ENCODE measurements at regions not wholly inside any gene's neighbourhood (a gene's known extent, or its start where the extent isn't known, plus 50 kb on each side); places are given as distances from the start of the nearest gene placed in this dataset.

DNA sequence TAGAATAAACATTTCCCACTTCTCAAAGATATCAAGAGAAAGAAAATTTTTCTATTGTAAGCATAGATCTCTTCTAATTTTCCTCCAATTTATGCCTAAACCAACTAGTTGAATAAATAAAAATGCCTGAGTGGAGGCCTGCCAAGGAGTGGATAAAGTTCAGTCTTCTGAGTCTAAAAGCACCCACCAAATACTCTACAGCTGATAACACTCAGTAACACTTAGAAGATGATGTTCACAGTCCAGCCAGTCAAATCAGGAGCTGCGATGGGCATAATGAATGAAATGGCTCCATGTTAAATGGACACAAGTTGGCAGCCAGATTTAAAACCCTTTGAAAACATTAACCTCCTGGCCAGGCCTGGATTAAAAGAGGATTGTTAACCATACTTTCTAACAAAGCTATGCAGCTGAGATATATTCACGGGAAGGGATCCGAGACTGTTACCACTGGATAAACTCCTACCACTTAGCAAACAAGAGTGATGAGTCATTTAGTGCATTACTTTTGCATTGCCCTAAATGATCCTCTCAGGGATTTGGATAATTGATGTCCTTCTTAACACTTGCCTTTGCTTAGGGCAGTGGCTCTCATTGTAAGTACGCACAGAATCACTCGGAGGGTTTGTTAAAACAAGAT is 63.7 kb upstream of the CCDC112 start:
- H3K27me3 ChIP-seq (ENCODE audit: insufficient read depth, poor library complexity, severe bottlenecking): no peaks in the 10 kb centered on the region
- DNase-seq (ENCODE audit: low read depth in 1 of 2, low spot score in 1 of 2): no peak
- TF ChIP-seq, protein P1, sequence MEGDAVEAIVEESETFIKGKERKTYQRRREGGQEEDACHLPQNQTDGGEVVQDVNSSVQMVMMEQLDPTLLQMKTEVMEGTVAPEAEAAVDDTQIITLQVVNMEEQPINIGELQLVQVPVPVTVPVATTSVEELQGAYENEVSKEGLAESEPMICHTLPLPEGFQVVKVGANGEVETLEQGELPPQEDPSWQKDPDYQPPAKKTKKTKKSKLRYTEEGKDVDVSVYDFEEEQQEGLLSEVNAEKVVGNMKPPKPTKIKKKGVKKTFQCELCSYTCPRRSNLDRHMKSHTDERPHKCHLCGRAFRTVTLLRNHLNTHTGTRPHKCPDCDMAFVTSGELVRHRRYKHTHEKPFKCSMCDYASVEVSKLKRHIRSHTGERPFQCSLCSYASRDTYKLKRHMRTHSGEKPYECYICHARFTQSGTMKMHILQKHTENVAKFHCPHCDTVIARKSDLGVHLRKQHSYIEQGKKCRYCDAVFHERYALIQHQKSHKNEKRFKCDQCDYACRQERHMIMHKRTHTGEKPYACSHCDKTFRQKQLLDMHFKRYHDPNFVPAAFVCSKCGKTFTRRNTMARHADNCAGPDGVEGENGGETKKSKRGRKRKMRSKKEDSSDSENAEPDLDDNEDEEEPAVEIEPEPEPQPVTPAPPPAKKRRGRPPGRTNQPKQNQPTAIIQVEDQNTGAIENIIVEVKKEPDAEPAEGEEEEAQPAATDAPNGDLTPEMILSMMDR (IDR thresholded peaks at IDR 0.05; ENCODE audit: insufficient read depth, low read length): no peak
- TF ChIP-seq SPI1 (IDR thresholded peaks at IDR 0.05; ENCODE audit: borderline replicate concordance, low read depth): no peak
- TF ChIP-seq GABPA (IDR thresholded peaks at IDR 0.05; ENCODE audit: low read depth): no peak
- TF ChIP-seq POLR2AphosphoS5 (IDR thresholded peaks at IDR 0.05; ENCODE audit: low read depth): no peak
- TF ChIP-seq, protein P2, sequence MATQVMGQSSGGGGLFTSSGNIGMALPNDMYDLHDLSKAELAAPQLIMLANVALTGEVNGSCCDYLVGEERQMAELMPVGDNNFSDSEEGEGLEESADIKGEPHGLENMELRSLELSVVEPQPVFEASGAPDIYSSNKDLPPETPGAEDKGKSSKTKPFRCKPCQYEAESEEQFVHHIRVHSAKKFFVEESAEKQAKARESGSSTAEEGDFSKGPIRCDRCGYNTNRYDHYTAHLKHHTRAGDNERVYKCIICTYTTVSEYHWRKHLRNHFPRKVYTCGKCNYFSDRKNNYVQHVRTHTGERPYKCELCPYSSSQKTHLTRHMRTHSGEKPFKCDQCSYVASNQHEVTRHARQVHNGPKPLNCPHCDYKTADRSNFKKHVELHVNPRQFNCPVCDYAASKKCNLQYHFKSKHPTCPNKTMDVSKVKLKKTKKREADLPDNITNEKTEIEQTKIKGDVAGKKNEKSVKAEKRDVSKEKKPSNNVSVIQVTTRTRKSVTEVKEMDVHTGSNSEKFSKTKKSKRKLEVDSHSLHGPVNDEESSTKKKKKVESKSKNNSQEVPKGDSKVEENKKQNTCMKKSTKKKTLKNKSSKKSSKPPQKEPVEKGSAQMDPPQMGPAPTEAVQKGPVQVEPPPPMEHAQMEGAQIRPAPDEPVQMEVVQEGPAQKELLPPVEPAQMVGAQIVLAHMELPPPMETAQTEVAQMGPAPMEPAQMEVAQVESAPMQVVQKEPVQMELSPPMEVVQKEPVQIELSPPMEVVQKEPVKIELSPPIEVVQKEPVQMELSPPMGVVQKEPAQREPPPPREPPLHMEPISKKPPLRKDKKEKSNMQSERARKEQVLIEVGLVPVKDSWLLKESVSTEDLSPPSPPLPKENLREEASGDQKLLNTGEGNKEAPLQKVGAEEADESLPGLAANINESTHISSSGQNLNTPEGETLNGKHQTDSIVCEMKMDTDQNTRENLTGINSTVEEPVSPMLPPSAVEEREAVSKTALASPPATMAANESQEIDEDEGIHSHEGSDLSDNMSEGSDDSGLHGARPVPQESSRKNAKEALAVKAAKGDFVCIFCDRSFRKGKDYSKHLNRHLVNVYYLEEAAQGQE (IDR thresholded peaks at IDR 0.05; ENCODE audit: insufficient replicate concordance, low read depth): no peak
- H3K27ac ChIP-seq (replicated peaks): no peak overlapping the region
- no peak overlapping the region for H3K4me3 ChIP-seq (replicated peaks; ENCODE audit: insufficient read depth, low read length)

DNA sequence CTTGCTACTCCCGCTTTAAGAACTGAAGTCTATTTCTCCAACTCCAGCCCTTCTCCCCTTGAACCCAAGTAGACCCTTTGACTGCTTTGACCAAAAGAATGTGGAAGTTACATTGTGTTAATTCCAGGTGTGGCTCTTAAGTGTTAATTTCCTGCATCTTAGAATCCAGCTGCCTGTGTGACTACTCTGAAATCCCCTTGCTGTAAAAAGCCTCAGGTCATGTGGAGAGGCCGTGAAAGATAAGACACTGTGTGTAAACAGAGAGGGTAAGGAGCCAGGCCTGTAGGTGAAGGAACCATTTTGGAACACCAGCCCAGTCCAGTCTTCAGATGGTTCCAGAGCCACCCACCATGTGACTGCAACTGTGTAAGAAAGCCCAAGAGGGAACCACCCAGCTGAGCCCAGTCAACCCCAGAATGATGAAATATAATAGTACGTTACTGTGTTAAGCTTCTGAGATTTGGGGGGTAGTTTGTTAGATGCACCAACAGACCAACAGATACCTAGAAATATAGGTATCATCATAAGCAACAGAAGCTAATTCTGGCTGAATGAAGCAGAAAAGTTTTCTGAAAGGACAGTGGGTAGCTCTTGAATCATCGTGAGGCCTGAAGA is 59.4 kb upstream of the CCDC112 start:
- no peaks in the 10 kb centered on the region for H3K27me3 ChIP-seq (ENCODE audit: insufficient read depth, poor library complexity, severe bottlenecking)
- no peak for DNase-seq (ENCODE audit: low read depth in 1 of 2, low spot score in 1 of 2)
- no peak overlapping the region for H3K27ac ChIP-seq (replicated peaks)
- TF ChIP-seq, protein P1 (IDR thresholded peaks at IDR 0.05; ENCODE audit: insufficient read depth, low read length): no peak
- H3K4me3 ChIP-seq (replicated peaks; ENCODE audit: insufficient read depth, low read length): no peak overlapping the region

DNA sequence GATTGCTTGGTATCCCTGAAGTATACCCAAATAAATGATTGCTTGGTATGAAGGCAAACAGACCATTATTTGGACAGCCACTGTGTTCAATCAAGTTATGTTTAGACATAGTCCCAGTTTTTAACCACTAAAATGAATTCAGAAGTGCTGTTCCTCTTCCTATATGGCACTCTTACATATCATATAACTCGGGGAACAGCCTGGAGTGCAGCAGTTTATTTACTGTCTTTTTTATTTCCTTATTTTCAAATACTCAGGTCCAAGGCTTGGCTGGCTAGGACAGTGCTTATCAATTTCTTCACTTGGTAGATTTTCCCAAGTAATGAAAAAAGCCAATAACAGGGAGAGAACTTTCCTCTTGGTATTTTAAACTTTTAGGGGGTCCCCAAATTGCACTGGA is 58.6 kb upstream of the CCDC112 start:
- DNase-seq (ENCODE audit: low read depth in 1 of 2, low spot score in 1 of 2): no peak
- Histone ChIP-seq H3K27me3 (ENCODE audit: insufficient read depth, poor library complexity, severe bottlenecking) (no peaks in the 10 kb centered on the region), H3K4me3 (replicated peaks; ENCODE audit: insufficient read depth, low read length) (no peak overlapping the region), H3K27ac (replicated peaks) (no peak overlapping the region)
- TF ChIP-seq, protein P1 (IDR thresholded peaks at IDR 0.05; ENCODE audit: insufficient read depth, low read length): no peak
- TF ChIP-seq GABPA (IDR thresholded peaks at IDR 0.05; ENCODE audit: low read depth): no peak
- TF ChIP-seq SPI1 (IDR thresholded peaks at IDR 0.05; ENCODE audit: borderline replicate concordance, low read depth): no peak
- TF ChIP-seq, protein P2 (IDR thresholded peaks at IDR 0.05; ENCODE audit: insufficient replicate concordance, low read depth): no peak
- no peak for TF ChIP-seq POLR2AphosphoS5 (IDR thresholded peaks at IDR 0.05; ENCODE audit: low read depth)

DNA sequence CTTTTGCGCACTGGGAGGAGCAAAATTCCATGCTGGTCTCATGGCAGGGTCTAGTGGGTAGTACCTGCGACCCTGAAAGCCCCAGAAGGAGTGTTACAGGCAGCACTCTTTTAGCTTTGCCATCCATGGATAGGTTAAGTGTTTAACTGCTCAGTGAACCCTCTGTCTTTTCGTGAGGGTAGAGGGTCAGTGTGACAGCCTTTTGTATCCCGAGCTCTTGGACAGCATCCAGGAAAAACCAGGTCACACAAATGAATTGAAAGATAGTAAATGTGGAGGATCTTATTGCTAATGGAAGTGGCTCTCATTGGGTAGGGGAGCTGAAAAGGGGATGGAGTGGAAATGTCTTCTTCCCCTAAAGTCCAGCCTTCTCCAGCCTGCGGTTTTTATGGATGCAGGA is 57.8 kb upstream of the CCDC112 start:
- no peak overlapping the region for H3K27ac ChIP-seq (replicated peaks)
- DNase-seq (ENCODE audit: low read depth in 1 of 2, low spot score in 1 of 2): no peak
- no peaks in the 10 kb centered on the region for H3K27me3 ChIP-seq (ENCODE audit: insufficient read depth, poor library complexity, severe bottlenecking)
- TF ChIP-seq GABPA (IDR thresholded peaks at IDR 0.05; ENCODE audit: low read depth): no peak
- TF ChIP-seq POLR2AphosphoS5 (IDR thresholded peaks at IDR 0.05; ENCODE audit: low read depth): no peak
- TF ChIP-seq SPI1 (IDR thresholded peaks at IDR 0.05; ENCODE audit: borderline replicate concordance, low read depth): no peak
- TF ChIP-seq, protein P2 (IDR thresholded peaks at IDR 0.05; ENCODE audit: insufficient replicate concordance, low read depth): no peak
- TF ChIP-seq, protein P1 (IDR thresholded peaks at IDR 0.05; ENCODE audit: insufficient read depth, low read length): no peak
- no peak overlapping the region for H3K4me3 ChIP-seq (replicated peaks; ENCODE audit: insufficient read depth, low read length)
